OCI-LY3 (cell line): ENCODE measurements at regions not wholly inside any gene's neighbourhood (a gene's known extent, or its start where the extent isn't known, plus 50 kb on each side); places are given as distances from the start of the nearest gene placed in this dataset.
"Not testable (repeated sequence)": the region's sequence is repeated elsewhere in the genome, so short reads cannot be mapped to it uniquely, and the experiment has no call there.

Experiments
- H2AFZ ChIP-seq: fragments of 200-600, 300-600 bp; shearing (Covaris generic); 2 replicates; pipeline ENCODE4 v1.6.0; 2014; ENCODE audit warnings: antibody characterized with exemption, low read depth, low read length
- H3K27ac ChIP-seq: fragments of 200-600, 300-600 bp; sonication (generic); 2 replicates; pipeline ENCODE4 v1.5.1; 2014; ENCODE audit warnings: mild to moderate bottlenecking, low read length, moderate library complexity, mixed read lengths
- H3K27me3 ChIP-seq: fragments of 200-600, 300-600 bp; sonication (generic); 2 replicates; pipeline ENCODE4 v1.6.1; 2014; ENCODE audit warnings: low read depth, low read length, mixed read lengths
- H3K36me3 ChIP-seq: fragments of 200-600, 300-600 bp; sonication (generic); replicated peaks from 2 replicates; pipeline ENCODE3; 2014; ENCODE audit warnings: low read depth, low read length, mixed read lengths
- H3K4me1 ChIP-seq: fragments of 300-600, 200-600 bp; sonication (generic); 2 replicates; pipeline ENCODE4 v1.6.1; 2014; ENCODE audit warnings: low read length, mixed read lengths
- H3K4me2 ChIP-seq: fragments of 200-600, 300-600 bp; sonication (generic); 2 replicates; pipeline ENCODE4 v1.6.1; 2014; ENCODE audit warnings: low read length, mixed read lengths
- H3K4me3 ChIP-seq: fragments of 300-600, 200-600 bp; sonication (generic); 2 replicates; pipeline ENCODE4 v1.5.1; 2014; ENCODE audit warnings: antibody characterized with exemption, mild to moderate bottlenecking, low read length, moderate library complexity
- H3K79me2 ChIP-seq: fragments of 300-600, 200-600 bp; shearing (Covaris generic); 2 replicates; pipeline ENCODE4 v1.6.1; 2014; ENCODE audit warnings: mild to moderate bottlenecking, low read length, mixed read lengths
- H3K9ac ChIP-seq: fragments of 300-600, 200-600 bp; shearing (Covaris generic); 2 replicates; pipeline ENCODE4 v1.6.0; 2014; ENCODE audit warnings: mild to moderate bottlenecking, low read length, moderate library complexity
- H3K9me3 ChIP-seq: fragments of 200-600, 300-600 bp; shearing (Covaris generic); 2 replicates; pipeline ENCODE4 v1.6.1; 2014; ENCODE audit warnings: low read length, mixed read lengths; ENCODE audit not compliant: insufficient read depth
- H4K20me1 ChIP-seq: fragments of 200-600, 300-600 bp; sonication (generic); 2 replicates; pipeline ENCODE4 v1.6.1; 2016; ENCODE audit warnings: low read length, mixed read lengths; ENCODE audit not compliant: insufficient read depth
- CTCF ChIP-seq: fragments of 200-600, 300-600 bp; sonication (generic); IDR thresholded peaks from 2 replicates; pipeline ENCODE4 v1.5.1; 2014; ENCODE audit warnings: antibody characterized with exemption, low read length, low read depth
- EZH2phosphoT487 ChIP-seq: fragments of 200-600 bp; shearing (Covaris generic); IDR thresholded peaks from 2 replicates; pipeline ENCODE4 v1.6.1; 2018; ENCODE audit warnings: antibody characterized with exemption, mixed run types, low read depth

- no peaks in the 10 kb centered on the region for H3K79me2 ChIP-seq
- H2AFZ ChIP-seq = no peak overlapping the region
- H3K36me3 ChIP-seq = peaks cover 3% of the 10 kb centered on the region
- peaks cover 11% of the 10 kb centered on the region for H3K9me3 ChIP-seq
- peaks cover 12% of the 10 kb centered on the region for H3K4me1 ChIP-seq
- no peak overlapping the region for H3K4me3 ChIP-seq
- H3K4me2 ChIP-seq = no peak overlapping the region
- H4K20me1 ChIP-seq = no peaks in the 10 kb centered on the region
- no peaks in the 10 kb centered on the region for H3K27me3 ChIP-seq
- no peak overlapping the region for H3K9ac ChIP-seq
- TF ChIP-seq CTCF (no peak), EZH2phosphoT487 (no peak)
- H3K27ac ChIP-seq = no peak overlapping the region
These were observed 83.4 kb upstream of the STK39 start for GRCh38 chr2:168330624-168331423.

GRCh38 chr2:168335254-168335653 is 87.9 kb upstream of the STK39 start:
- H3K4me1 ChIP-seq = peaks cover 14% of the 10 kb centered on the region
- H3K4me2 ChIP-seq, H3K9ac ChIP-seq, H3K36me3 ChIP-seq, H3K27me3 ChIP-seq, H3K27ac ChIP-seq, H2AFZ ChIP-seq, H3K4me3 ChIP-seq, H3K79me2 ChIP-seq, H4K20me1 ChIP-seq: not testable (repeated sequence)
- peaks cover 11% of the 10 kb centered on the region for H3K9me3 ChIP-seq

GRCh38 chr2:168336786-168337388 is 89.5 kb upstream of the STK39 start:
- Histone ChIP-seq H3K79me2 (no peaks in the 10 kb centered on the region), H3K36me3 (no peaks in the 10 kb centered on the region), H3K9me3 (no peaks in the 10 kb centered on the region), H2AFZ (no peak overlapping the region; the same call in 1 of the 2 replicates), H3K27ac (no peak overlapping the region), H3K4me3 (peak overlapping the region; percentile 71), H4K20me1 (no peaks in the 10 kb centered on the region), H3K4me2 (peak overlapping the region; percentile 66), H3K4me1 (peaks cover 14% of the 10 kb centered on the region), H3K9ac (no peak overlapping the region), H3K27me3 (peaks cover 18% of the 10 kb centered on the region)
- TF ChIP-seq EZH2phosphoT487 (no peak), CTCF (peak; percentile 80)

GRCh38 chr2:168338292-168338691 is 90.9 kb upstream of the STK39 start:
- Histone ChIP-seq H3K27ac (no peak overlapping the region), H3K9ac (no peak overlapping the region), H4K20me1 (no peaks in the 10 kb centered on the region), H3K4me3 (no peak overlapping the region), H2AFZ (no peak overlapping the region), H3K79me2 (no peaks in the 10 kb centered on the region), H3K9me3 (no peaks in the 10 kb centered on the region), H3K27me3 (peaks cover 18% of the 10 kb centered on the region), H3K4me1 (peaks cover 14% of the 10 kb centered on the region), H3K4me2 (no peak overlapping the region), H3K36me3 (no peaks in the 10 kb centered on the region)
- no peak for TF ChIP-seq EZH2phosphoT487
- no peak for TF ChIP-seq CTCF
